ENCODE measurements at regions not wholly inside any gene's neighbourhood (a gene's known extent, or its start where the extent isn't known, plus 50 kb on each side); places are given as distances from the start of the nearest gene placed in this dataset.

GRCh38 chr3:189516039-189516438 lies 115.2 kb upstream of the TP63 start:
- Histone ChIP-seq H3K27ac (no peak overlapping the region), H3K36me3 (replicated peaks in 1 of 2; ENCODE audit: insufficient read depth in 1 of 2, low read depth in 2 of 2) (no peaks in the 10 kb centered on the region), H3K4me3 (no peak overlapping the region), H3K4me1 (no peaks in the 10 kb centered on the region), H3K27me3 (no peaks in the 10 kb centered on the region), H3K9me3 (no peaks in the 10 kb centered on the region)
- no peak for DNase-seq
- intact Hi-C loops (cut with DNase I): no loop called here
- ATAC-seq: no peak
- TF ChIP-seq CTCF (IDR thresholded peaks at IDR 0.05): no peak
- WGBS, 2 donors: 65 to 67% methylated on average over 3 of the region's 3 CpGs

GRCh38 chr3:189517981-189518380 lies 113.2 kb upstream of the TP63 start:
- no peak overlapping the region for H3K4me3 ChIP-seq
- H3K4me1 ChIP-seq: no peaks in the 10 kb centered on the region
- no peak overlapping the region for H3K27ac ChIP-seq
- no peaks in the 10 kb centered on the region for H3K27me3 ChIP-seq
- 89 to 93% methylated on average over 1 of the region's 1 CpG for WGBS, 2 donors
- no peak for TF ChIP-seq CTCF (IDR thresholded peaks at IDR 0.05)
- TF ChIP-seq POLR2A (IDR thresholded peaks at IDR 0.05): no peak
- ATAC-seq: no peak
- DNase-seq: no peak
- H3K9me3 ChIP-seq: no peaks in the 10 kb centered on the region
- H3K36me3 ChIP-seq (replicated peaks in 1 of 2; ENCODE audit: insufficient read depth in 1 of 2, low read depth in 2 of 2): no peaks in the 10 kb centered on the region
- intact Hi-C loops (cut with DNase I): no loop called here

- H3K36me3 ChIP-seq (replicated peaks in 1 of 2; ENCODE audit: insufficient read depth in 1 of 2, low read depth in 2 of 2): no peaks in the 10 kb centered on the region
- TF ChIP-seq CTCF (IDR thresholded peaks at IDR 0.05) (no peak), POLR2A (IDR thresholded peaks at IDR 0.05) (no peak)
- intact Hi-C loops (cut with DNase I): no loop called here
Measured at GRCh38 chr3:189519458-189519857, 111.7 kb upstream of the TP63 start.

GRCh38 chr3:189529468-189529867 lies 101.7 kb upstream of the TP63 start:
- TF ChIP-seq CTCF (IDR thresholded peaks at IDR 0.05): no peak
- no peak for TF ChIP-seq POLR2A (IDR thresholded peaks at IDR 0.05)
- intact Hi-C loops (cut with DNase I): no loop called here
- DNase-seq (no peak), ATAC-seq (no peak)
- H3K36me3 ChIP-seq (replicated peaks in 1 of 2; ENCODE audit: insufficient read depth in 1 of 2, low read depth in 2 of 2): no peaks in the 10 kb centered on the region
- H3K4me1 ChIP-seq: no peaks in the 10 kb centered on the region
- H3K9me3 ChIP-seq: no peaks in the 10 kb centered on the region
- H3K27me3 ChIP-seq: no peaks in the 10 kb centered on the region
- 52 to 74% methylated on average over 1 of the region's 1 CpG for WGBS, 2 donors
- H3K4me3 ChIP-seq: no peak overlapping the region
- no peak overlapping the region for H3K27ac ChIP-seq

More at GRCh38 chr3:189519458-189519857, 111.7 kb upstream of the TP63 start:
- Histone ChIP-seq H3K4me1 (no peaks in the 10 kb centered on the region), H3K27me3 (no peaks in the 10 kb centered on the region), H3K4me3 (no peak overlapping the region), H3K9me3 (no peaks in the 10 kb centered on the region), H3K27ac (no peak overlapping the region)
- DNase-seq (no peak), ATAC-seq (no peak)

GRCh38 chr3:189529889-189530471 lies 101.2 kb upstream of the TP63 start:
- H3K4me1 ChIP-seq: no peaks in the 10 kb centered on the region
- WGBS, 2 donors: 66 to 80% methylated on average over 5 of the region's 5 CpGs
- intact Hi-C loops (cut with DNase I): no loop called here
- DNase-seq (no peak), ATAC-seq (no peak)
- no peaks in the 10 kb centered on the region for H3K9me3 ChIP-seq
- no peaks in the 10 kb centered on the region for H3K27me3 ChIP-seq
- no peak overlapping the region for H3K4me3 ChIP-seq
- H3K27ac ChIP-seq: no peak overlapping the region
- TF ChIP-seq CTCF (IDR thresholded peaks at IDR 0.05): no peak
- no peak for TF ChIP-seq POLR2A (IDR thresholded peaks at IDR 0.05)
- no peaks in the 10 kb centered on the region for H3K36me3 ChIP-seq (replicated peaks in 1 of 2; ENCODE audit: insufficient read depth in 1 of 2, low read depth in 2 of 2)
